ENCODE measurements at regions not wholly inside any gene's neighbourhood (a gene's known extent, or its start where the extent isn't known, plus 50 kb on each side); places are given as distances from the start of the nearest gene placed in this dataset.

DNA sequence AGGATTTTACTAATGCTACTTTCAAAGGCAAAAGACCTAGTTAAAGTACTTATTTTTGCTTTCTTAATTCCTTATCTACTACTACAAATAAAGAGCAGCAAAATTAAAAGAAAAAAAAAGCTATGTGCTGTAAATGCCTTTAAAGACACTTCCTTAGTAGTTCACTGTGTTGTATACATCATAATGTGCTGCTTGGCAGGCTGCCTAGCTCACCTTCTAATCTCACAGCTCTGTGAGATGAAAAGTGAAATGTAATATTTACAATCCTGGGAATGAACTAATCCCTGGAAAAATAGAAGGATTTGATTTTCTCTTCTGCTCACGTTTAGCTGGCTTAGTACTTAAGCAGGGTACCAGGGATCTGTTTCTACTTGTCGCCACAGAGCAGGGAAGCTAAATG, 184.4 kb upstream of the ALG10B start:
- TF ChIP-seq, protein P1, sequence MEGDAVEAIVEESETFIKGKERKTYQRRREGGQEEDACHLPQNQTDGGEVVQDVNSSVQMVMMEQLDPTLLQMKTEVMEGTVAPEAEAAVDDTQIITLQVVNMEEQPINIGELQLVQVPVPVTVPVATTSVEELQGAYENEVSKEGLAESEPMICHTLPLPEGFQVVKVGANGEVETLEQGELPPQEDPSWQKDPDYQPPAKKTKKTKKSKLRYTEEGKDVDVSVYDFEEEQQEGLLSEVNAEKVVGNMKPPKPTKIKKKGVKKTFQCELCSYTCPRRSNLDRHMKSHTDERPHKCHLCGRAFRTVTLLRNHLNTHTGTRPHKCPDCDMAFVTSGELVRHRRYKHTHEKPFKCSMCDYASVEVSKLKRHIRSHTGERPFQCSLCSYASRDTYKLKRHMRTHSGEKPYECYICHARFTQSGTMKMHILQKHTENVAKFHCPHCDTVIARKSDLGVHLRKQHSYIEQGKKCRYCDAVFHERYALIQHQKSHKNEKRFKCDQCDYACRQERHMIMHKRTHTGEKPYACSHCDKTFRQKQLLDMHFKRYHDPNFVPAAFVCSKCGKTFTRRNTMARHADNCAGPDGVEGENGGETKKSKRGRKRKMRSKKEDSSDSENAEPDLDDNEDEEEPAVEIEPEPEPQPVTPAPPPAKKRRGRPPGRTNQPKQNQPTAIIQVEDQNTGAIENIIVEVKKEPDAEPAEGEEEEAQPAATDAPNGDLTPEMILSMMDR (IDR thresholded peaks at IDR 0.05; ENCODE audit: extremely low read depth in 1 of 2, insufficient read depth in 1 of 2, low read depth in 1 of 2, low read length in 2 of 2), result no peak
- TF ChIP-seq EZH2 (IDR thresholded peaks at IDR 0.05; ENCODE audit: borderline replicate concordance, low read depth, low read length, severe bottlenecking) (no peak), JUN (IDR thresholded peaks at IDR 0.05; ENCODE audit: borderline replicate concordance, insufficient read depth, insufficient read length, low read depth) (no peak), POLR2A (IDR thresholded peaks at IDR 0.05; ENCODE audit: low read depth, low read length) (no peak), POLR2AphosphoS5 (IDR thresholded peaks at IDR 0.05; ENCODE audit: insufficient read depth, low read depth, low read length) (no peak), FOS (IDR thresholded peaks at IDR 0.05; ENCODE audit: borderline replicate concordance, insufficient read depth, low read length) (no peak), MYC (IDR thresholded peaks at IDR 0.05; ENCODE audit: low read depth, low read length) (no peak)
- TF ChIP-seq, protein P2, sequence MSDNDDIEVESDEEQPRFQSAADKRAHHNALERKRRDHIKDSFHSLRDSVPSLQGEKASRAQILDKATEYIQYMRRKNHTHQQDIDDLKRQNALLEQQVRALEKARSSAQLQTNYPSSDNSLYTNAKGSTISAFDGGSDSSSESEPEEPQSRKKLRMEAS (IDR thresholded peaks at IDR 0.05; ENCODE audit: insufficient read depth, insufficient read length), result no peak
